IMR-90 (cell line): ENCODE measurements at regions not wholly inside any gene's neighbourhood (a gene's known extent, or its start where the extent isn't known, plus 50 kb on each side); places are given as distances from the start of the nearest gene placed in this dataset.

Experiments used
- BHLHE40 ChIP-seq: fragments of 150-350 bp; IDR thresholded peaks from 2 replicates; pipeline ENCODE4 v1.6.1; 2016; ENCODE audit warnings: mild to moderate bottlenecking, low read depth, low read length
- CEBPB ChIP-seq: IDR thresholded peaks from 2 replicates; pipeline ENCODE4 v1.6.1; 2012; ENCODE audit warnings: low read depth, low read length, improper control_type of control experiment
- CTCF ChIP-seq: conservative IDR thresholded peaks from 2 replicates; pipeline ENCODE4 v1.5.1; 2012; ENCODE audit warnings: mild to moderate bottlenecking, low read depth, low read length, improper control_type of control experiment
- ELK1 ChIP-seq: fragments of 150-350 bp; IDR thresholded peaks from 2 replicates; pipeline ENCODE4 v1.6.1; 2016; ENCODE audit warnings: low read depth, mild to moderate bottlenecking, low read length, moderate library complexity, borderline replicate concordance
- MAFK ChIP-seq: IDR thresholded peaks from 2 replicates; pipeline ENCODE4 v1.6.1; 2012; ENCODE audit warnings: low read depth, low read length, improper control_type of control experiment
- MXI1 ChIP-seq: IDR thresholded peaks from 2 replicates; pipeline ENCODE4 v1.6.1; 2012; ENCODE audit warnings: low read depth, mild to moderate bottlenecking, low read length, moderate library complexity, borderline replicate concordance
- NFE2L2 ChIP-seq: fragments of 150-350 bp; IDR thresholded peaks from 2 replicates; pipeline ENCODE4 v1.6.1; 2016; ENCODE audit warnings: low read depth, mild to moderate bottlenecking, low read length
- POLR2A ChIP-seq: IDR thresholded peaks from 2 replicates; pipeline ENCODE4 v1.6.1; 2012; ENCODE audit warnings: mild to moderate bottlenecking, low read depth, low read length
- RAD21 ChIP-seq: IDR thresholded peaks from 2 replicates; pipeline ENCODE4 v1.6.1; 2012; ENCODE audit warnings: low read length, improper control_type of control experiment
- RCOR1 ChIP-seq: IDR thresholded peaks from 2 replicates; pipeline ENCODE4 v1.6.1; 2012; ENCODE audit warnings: mild to moderate bottlenecking, low read length, improper control_type of control experiment; ENCODE audit not compliant: insufficient replicate concordance
- RFX5 ChIP-seq: IDR thresholded peaks from 2 replicates; pipeline ENCODE4 v1.8.0; 2012; ENCODE audit warnings: low read depth, mild to moderate bottlenecking, low read length, moderate library complexity
- SMC3 ChIP-seq: fragments of 150-350 bp; IDR thresholded peaks from 2 replicates; pipeline ENCODE4 v1.6.1; 2016; ENCODE audit warnings: low read depth, mild to moderate bottlenecking, antibody characterized with exemption, low read length, moderate library complexity
- USF2 ChIP-seq: fragments of 150-350 bp; IDR thresholded peaks from 2 replicates; pipeline ENCODE4 v1.6.1; 2017; ENCODE audit warnings: mild to moderate bottlenecking, antibody characterized with exemption, low read length, low read depth

GRCh38 chr14:49493557-49493956 is 92.6 kb downstream of the RPS29 start:
- TF ChIP-seq CTCF (no peak), MAFK (no peak), CEBPB (no peak), POLR2A (no peak), RAD21 (no peak), MXI1 (no peak), NFE2L2 (no peak), RCOR1 (no peak), SMC3 (no peak), USF2 (no peak), RFX5 (no peak), ELK1 (no peak), BHLHE40 (no peak)
